ENCODE measurements at regions not wholly inside any gene's neighbourhood (a gene's known extent, or its start where the extent isn't known, plus 50 kb on each side); places are given as distances from the start of the nearest gene placed in this dataset.
A peak's percentile ranks its signal among the peaks of the same experiment; 100 is the strongest.

DNA sequence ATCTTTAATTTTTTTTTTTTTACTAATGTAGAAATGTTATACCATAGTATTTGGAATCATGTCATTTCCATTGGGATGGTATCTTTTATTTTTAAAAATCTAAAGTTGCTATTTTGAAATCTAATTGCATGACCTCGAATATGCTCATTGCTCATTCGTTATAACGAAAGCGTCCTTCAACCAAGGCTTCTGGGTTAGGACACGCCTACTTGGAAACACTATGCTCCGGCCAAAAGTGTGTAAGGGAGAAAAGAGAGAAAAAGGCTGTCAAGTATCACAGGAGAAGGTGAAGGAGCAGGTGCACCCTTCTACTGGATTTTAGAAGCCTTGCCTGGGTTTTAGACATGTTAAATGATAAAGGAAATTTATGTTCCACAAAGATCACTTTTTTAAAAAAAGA is 465.9 kb upstream of the ID2 start:
- intact Hi-C loops (cut with DNase I), result no loop called here
- H3K27ac ChIP-seq, result no peak overlapping the region

DNA sequence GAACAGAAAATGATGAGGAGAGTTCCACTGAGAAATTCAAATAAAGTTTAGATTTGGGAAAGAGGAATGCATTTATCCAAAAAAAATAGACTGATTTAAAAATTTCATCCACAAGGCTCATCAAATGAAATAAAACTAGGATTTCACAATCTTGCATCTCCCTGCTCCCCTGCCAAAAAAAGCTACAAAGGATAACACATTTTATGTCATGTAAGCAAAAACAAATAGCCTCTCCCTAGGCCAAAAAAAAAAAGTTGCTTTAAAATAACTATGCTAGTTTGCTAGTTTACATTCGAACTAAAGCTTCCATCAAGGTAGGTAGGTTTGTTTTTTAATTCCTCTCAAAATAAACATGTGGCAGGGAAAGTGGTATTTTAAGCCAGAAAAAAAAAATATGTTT is 465.5 kb upstream of the ID2 start:
- Histone ChIP-seq H3K27ac (no peak overlapping the region), H3K9me3 (replicated peaks in 1 of 3) (no peaks in the 10 kb centered on the region), H3K27me3 (no peaks in the 10 kb centered on the region), H3K4me1 (replicated peaks in 1 of 2) (peaks cover 5 to 14% of the 10 kb centered on the region in 2 donors), H3K4me3 (no peak overlapping the region), H3K36me3 (replicated peaks in 1 of 2) (no peaks in the 10 kb centered on the region)
- WGBS, 4 donors, result 17 to 33% (median 24%) methylated on average over 1 of the region's 1 CpG
- TF ChIP-seq POLR2A (IDR thresholded peaks at IDR 0.05) (no peak), CTCF (IDR thresholded peaks at IDR 0.05) (no peak)
- intact Hi-C loops (cut with DNase I), result no loop called here
- DNase-seq, result peak in 2 of 7 donors; percentile 33 to 38

More for the DNA sequence above, 465.9 kb upstream of the ID2 start:
- no peak for TF ChIP-seq POLR2A (IDR thresholded peaks at IDR 0.05)
- TF ChIP-seq CTCF (IDR thresholded peaks at IDR 0.05), result no peak
- peak overlapping the region in 1 of 4 donors; percentile 24 for H3K4me3 ChIP-seq
- peaks cover 5 to 14% of the 10 kb centered on the region in 2 donors for H3K4me1 ChIP-seq (replicated peaks in 1 of 2)
- H3K9me3 ChIP-seq (replicated peaks in 1 of 3), result no peaks in the 10 kb centered on the region
- no peaks in the 10 kb centered on the region for H3K36me3 ChIP-seq (replicated peaks in 1 of 2)
- H3K27me3 ChIP-seq, result no peaks in the 10 kb centered on the region
- 35 to 50% (median 42%) methylated on average over 6 of the region's 6 CpGs for WGBS, 4 donors
- peak in 3 of 7 donors; percentile 26 to 49 (median 39) for DNase-seq

DNA sequence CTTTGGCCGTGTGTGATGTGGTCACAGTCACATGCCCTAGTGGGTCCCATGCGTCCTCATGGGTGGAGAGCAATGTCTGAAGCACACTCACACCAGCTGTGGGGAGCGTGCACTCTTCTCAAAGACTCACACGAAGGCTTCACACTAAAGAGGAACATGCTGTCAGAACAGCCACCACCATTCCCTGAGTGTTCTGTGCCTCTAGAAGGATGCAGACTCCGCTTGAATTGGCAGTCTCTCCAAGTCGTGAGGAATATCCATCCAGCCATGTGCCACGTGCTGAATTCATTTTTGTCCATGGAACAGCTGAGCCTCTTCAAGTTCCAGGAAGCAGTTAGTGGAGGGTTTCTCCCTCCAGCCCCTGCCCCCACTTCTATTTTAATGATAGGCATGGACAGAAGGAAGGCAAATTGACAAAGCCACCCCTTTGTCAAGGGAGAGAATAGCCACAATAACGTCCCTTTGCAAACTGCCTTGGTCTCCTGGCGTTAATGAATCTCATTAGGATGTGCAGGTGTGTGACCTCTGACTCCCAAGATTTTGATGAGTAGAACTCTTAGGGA is 464.3 kb upstream of the ID2 start:
- Histone ChIP-seq H3K27ac (no peak overlapping the region), H3K4me1 (replicated peaks in 1 of 2) (peaks cover 5 to 14% of the 10 kb centered on the region in 2 donors), H3K9me3 (replicated peaks in 1 of 3) (no peaks in the 10 kb centered on the region), H3K27me3 (no peaks in the 10 kb centered on the region), H3K36me3 (replicated peaks in 1 of 2) (no peaks in the 10 kb centered on the region), H3K4me3 (no peak overlapping the region)
- WGBS, 4 donors, result 85 to 89% (median 88%) methylated on average over 9 of the region's 9 CpGs
- TF ChIP-seq CTCF (IDR thresholded peaks at IDR 0.05) (no peak), POLR2A (IDR thresholded peaks at IDR 0.05) (no peak)
- DNase-seq, result no peak
- intact Hi-C loops (cut with DNase I), result no loop called here

DNA sequence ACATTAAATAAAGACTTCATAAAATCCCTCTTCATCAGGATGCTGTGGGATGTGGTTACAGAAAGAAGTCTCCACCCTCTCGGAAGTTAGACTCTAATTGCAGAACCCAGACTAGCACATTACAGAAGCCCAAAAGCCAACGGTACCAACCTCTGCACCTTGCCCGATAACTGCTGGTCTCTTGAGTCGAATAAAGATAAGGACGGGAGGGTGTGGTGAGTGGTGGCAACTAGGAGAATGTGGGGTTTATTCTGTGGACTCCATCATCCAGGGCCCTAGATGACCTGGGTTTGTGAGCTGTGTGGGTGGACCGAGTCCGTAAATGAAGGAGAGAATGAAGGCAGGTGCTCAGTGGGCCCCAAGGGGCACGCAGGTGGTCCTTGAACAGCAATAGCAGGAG is 462.8 kb upstream of the ID2 start:
- Histone ChIP-seq H3K4me1 (replicated peaks in 1 of 2) (peaks cover 5 to 14% of the 10 kb centered on the region in 2 donors), H3K4me3 (no peak overlapping the region), H3K9me3 (replicated peaks in 1 of 3) (no peaks in the 10 kb centered on the region), H3K36me3 (replicated peaks in 1 of 2) (no peaks in the 10 kb centered on the region), H3K27ac (no peak overlapping the region), H3K27me3 (no peaks in the 10 kb centered on the region)
- intact Hi-C loops (cut with DNase I), result no loop called here
- TF ChIP-seq CTCF (IDR thresholded peaks at IDR 0.05), result no peak
- TF ChIP-seq POLR2A (IDR thresholded peaks at IDR 0.05), result no peak
- DNase-seq, result no peak
- 94 to 96% (median 96%) methylated on average over 8 of the region's 8 CpGs for WGBS, 4 donors

Data from adrenal gland (tissue), 9 donors.